NCI-H524 (cell line): ENCODE measurements at regions not wholly inside any gene's neighbourhood (a gene's known extent, or its start where the extent isn't known, plus 50 kb on each side); places are given as distances from the start of the nearest gene placed in this dataset.
"Not testable (repeated sequence)": the region's sequence is repeated elsewhere in the genome, so short reads cannot be mapped to it uniquely, and the experiment has no call there.

ENCODE experiments used
- DNase-seq, 2 experiments: peaks; one replicate each; lab custom pipeline; 2025; lab: John Stamatoyannopoulos, UW

GRCh38 chr6:134821928-134822864 is 127.7 kb downstream of the ALDH8A1 start:
- DNase-seq: no peak

DNA sequence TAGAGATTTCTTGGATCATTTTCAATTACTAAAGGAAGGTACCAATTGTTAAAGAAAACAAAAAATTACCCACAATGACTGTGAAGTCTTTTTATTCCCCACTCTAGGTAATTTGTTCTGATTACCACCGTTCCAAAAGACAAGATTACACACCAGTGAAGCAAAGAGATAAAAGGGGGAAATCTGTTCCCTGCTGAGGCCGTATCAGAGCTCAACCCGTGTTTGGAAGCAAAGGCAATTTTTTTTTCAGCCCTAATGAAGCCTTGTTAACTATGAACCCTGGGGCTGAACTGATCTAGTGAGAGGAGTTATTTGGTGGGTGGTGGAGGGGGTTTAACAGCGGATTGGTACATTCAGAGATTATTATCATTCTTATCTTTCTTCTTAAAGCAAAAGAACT is 128.5 kb downstream of the ALDH8A1 start:
- DNase-seq: no peak

GRCh38 chr6:134819863-134820800 is 129.8 kb downstream of the ALDH8A1 start:
- DNase-seq: no peak

DNA sequence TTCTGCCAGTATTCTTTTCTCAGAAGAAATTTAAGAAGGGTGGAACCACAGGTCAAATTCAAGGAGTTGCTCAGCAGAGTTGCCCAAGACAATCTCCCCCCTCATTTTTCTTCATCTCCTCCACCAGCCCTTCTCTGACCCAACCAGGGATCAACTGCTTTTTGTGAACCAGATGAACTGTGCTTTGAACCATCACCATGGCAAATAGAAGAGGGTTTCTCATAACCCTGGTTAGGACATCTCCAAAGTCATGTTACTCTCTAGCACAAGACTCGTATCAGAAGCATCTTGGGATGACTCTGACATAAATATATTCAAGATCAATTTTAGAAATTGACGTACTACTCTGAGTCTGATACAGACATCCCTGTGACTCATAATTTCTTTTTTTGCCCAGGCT is 130.7 kb downstream of the ALDH8A1 start:
- DNase-seq: no peak

GRCh38 chr6:134817448-134817847 is 132.5 kb downstream of the ALDH8A1 start:
- DNase-seq: no peak

DNA sequence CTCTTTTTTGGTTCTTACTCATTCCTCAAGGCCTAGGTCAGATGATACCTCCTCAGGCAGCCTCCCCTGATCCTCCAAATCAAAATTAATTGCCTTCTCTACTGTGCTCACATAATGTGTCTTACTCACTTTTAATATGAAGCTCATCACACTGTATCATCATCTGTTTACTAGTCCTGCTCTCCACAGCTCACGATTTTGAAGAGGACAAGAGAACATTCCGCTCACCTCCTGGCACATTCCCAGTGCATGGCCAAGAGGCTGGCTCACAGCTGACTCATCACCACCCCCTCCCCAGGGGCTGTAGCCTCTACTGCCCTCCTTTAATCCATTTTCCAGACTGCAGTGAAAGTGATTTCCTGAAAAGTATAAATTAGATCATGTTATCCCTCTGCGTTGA is 133.1 kb downstream of the ALDH8A1 start:
- DNase-seq: no peak

DNA sequence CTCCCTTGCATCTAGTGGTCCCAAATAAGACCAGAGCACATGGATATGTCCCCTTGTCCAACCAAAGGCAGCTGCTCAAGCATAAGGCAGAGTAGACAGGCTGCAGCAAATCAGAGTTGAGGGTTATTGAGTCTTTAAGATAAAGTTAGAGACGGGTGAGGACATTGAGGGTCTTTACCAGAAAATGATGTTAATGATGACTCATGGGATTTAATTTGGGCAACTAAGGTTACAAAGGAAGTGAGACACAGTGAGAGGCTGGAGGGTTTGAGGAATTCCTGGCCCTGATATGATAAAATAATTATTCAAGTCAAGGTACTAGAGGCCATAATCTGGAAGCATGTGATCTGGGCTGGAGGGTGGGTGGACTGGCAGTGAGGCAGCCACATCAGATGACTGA is 133.6 kb downstream of the ALDH8A1 start:
- DNase-seq: no peak

GRCh38 chr6:134814076-134814695 is 135.7 kb downstream of the ALDH8A1 start:
- DNase-seq: no peak

DNA sequence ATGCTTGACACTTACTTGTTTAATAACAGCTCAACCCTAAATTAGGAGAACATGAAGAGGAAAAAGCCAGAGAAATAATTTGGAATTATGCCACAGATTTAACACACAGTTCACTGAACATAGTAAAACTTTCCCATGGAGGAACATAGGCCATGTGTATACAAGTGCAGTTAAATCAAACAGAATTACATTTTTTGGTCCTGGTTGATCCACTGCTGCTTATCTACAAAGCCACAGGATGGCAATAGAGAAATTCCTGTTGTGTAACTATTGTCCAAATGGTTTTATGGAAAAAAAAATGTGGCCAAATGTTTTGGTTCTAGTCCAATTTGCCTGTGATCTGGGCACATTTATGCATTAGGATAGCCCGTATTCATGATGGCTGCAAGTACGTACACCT is 136.8 kb downstream of the ALDH8A1 start:
- no peak for DNase-seq

DNA sequence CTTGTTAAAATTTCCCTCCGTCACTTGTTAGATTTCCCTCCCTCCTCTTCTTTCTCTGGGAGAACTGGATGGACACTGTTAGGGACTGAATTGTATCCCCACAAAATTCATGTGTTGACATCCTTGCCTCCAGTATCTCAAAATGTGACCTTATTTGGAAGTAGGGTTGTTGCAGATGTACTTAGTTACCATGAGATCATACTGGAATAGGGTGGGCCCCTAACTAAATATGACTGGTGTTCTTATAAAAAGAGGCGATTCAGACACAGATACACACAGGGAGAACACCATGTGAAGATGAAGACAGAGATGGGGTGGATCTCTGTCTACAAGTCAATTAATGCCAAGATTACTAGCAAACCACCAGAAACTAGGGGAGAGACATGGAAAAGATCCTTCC is 139.5 kb downstream of the ALDH8A1 start:
- no peak for DNase-seq

DNA sequence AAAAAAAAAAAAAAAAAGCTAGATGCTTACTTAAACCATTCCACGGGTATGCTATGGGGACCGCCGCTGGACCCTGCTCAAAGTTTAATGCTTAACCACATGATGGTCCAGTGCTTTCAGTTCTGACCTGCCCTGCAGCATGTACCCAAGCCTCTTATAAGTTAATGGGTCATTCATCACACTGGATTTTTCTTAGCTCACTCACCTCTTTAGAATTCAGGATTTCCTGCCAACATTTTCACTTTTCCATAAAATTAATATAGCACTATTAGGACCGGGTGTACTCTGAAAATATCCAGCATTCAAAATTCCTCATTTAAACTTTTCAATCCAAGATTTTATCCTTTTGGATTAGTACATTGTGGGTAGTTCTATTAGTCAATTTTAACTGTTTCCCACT is 140.8 kb downstream of the ALDH8A1 start:
- no peak for DNase-seq

GRCh38 chr6:134806180-134806798 is 143.6 kb downstream of the ALDH8A1 start:
- DNase-seq: no peak

DNA sequence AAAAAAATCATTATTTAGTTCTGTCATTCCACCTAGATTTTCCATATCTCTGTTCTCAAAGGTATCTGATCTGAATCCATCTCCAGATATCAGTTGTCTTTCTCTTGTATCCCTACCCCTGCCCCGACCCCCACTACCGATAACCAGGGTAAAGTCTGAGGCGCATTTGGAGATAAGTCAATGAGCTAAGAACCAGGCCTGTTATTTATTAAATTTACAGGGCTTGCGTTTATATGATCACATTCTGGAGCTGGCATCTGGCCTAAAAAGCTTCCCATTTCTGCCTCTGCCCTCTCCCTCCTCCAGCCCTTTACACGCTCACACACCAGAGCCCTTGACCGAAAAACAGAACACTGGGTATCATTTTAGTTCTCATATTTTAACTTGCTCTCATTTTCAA is 144.7 kb downstream of the ALDH8A1 start:
- DNase-seq: no peak

GRCh38 chr6:134804311-134804710 is 145.6 kb downstream of the ALDH8A1 start:
- DNase-seq: not testable (repeated sequence)

- DNase-seq: no peak
Measured at GRCh38 chr6:134802426-134803058, 147.4 kb downstream of the ALDH8A1 start.

GRCh38 chr6:134797400-134798113 is 152.3 kb downstream of the ALDH8A1 start:
- DNase-seq: no peak

DNA sequence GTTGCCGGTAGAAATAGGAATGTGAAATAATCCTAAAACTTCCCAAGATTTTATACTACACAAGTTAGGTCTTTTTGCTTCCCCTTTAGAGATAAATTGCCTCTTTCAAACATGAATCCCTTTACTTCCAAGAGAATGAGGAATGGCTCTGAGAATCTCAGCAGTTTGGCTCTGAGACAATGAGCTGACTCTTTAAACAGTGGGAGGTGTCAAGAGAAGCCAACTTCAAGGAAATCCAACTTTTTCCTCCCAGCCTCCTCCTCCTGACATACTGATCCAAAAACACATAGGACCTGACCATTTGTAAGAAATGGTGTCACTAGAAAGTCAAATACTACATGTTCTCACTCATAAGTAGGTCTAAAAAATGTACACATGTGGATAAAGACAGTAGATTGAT is 154.2 kb downstream of the ALDH8A1 start:
- no peak for DNase-seq

- no peak for DNase-seq
Measured at GRCh38 chr6:134795001-134795400, 154.9 kb downstream of the ALDH8A1 start.

DNA sequence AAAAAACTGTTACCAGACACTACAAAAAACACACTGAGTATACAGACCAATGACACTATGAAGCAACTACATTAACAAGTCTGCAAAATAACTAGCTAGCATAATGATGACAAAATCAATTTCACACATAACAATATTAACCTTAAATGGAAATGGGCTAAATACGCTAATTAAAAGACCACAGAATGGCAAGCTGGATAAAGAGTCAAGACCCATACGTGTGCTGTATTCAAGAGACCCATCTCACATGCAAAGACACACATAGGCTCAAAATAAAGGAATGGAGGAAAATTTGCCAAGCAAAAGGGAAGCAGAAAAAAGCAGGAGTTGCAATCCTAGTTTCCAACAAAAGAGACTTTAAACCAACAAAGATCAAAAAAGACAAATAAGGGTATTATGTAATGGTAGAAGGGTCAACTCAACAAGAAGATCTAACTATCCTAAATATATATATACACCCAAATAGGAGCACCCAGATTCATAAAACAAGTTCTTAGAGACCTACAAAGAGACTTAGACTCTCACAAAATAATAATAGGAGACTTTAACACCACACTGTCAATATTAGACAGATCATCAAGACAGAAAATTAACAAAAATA is 158.6 kb downstream of the ALDH8A1 start:
- DNase-seq: not testable (repeated sequence)

DNA sequence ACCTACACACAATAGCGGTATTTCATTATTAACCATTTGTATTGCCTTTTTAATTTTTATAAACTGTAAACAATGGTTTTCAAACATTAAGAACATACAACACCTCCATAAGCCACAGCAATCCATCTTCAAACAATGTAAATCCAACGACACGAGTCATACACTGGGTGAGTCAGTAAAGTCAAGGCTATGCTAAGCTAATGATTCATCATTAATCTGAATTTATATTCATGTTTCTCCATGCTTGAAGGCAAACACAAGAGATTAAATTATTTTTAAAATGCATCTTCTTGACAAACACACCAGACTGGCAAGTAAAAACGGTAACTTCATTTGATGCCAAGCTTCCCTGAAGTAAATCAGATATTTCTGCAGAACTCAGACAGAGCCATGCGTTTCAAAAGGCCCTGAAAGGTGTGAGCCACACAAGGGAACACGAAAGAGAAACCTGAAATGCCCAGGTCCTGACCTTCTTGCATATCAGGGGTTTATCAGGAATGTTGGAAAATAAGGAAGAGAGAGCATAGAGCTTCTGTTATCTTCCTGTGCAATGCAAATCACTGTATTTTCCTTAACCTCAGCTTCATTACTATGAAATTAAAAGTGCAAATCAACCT is 162.5 kb downstream of the ALDH8A1 start:
- no peak for DNase-seq
